GM12878 (cell line): ENCODE measurements at regions not wholly inside any gene's neighbourhood (a gene's known extent, or its start where the extent isn't known, plus 50 kb on each side); places are given as distances from the start of the nearest gene placed in this dataset.

ENCODE experiments used
- BACH1 ChIP-seq: fragments of 450-650 bp; IDR thresholded peaks from 2 replicates; pipeline ENCODE4 v1.6.1; 2017; ENCODE audit warnings: mild to moderate bottlenecking, borderline replicate concordance
- BRCA1 ChIP-seq: IDR thresholded peaks from 2 replicates; pipeline ENCODE4 v1.6.1; 2011; ENCODE audit warnings: low read depth, low read length, improper control_type of control experiment
- CBX3 ChIP-seq: fragments of 200-600 bp; sonication (generic); IDR thresholded peaks from 2 replicates; pipeline ENCODE4 v1.6.1; 2016; ENCODE audit warnings: low read depth, borderline replicate concordance
- CREM ChIP-seq: IDR thresholded peaks from 2 replicates; pipeline ENCODE4 v1.6.1; 2014; ENCODE audit warnings: antibody characterized with exemption, low read depth
- DPF2 ChIP-seq: fragments of 450-650 bp; IDR thresholded peaks from 2 replicates; pipeline ENCODE4 v1.6.1; 2017; ENCODE audit warnings: mild to moderate bottlenecking
- EZH2 ChIP-seq: IDR thresholded peaks from 2 replicates; pipeline ENCODE4 v1.6.1; 2012; ENCODE audit warnings: low read depth, mild to moderate bottlenecking, control low read depth, inconsistent platforms, low read length, borderline replicate concordance; ENCODE audit not compliant: control insufficient read depth
- HCFC1 ChIP-seq: fragments of 150-350 bp; IDR thresholded peaks from 2 replicates; pipeline ENCODE4 v1.6.1; 2014; ENCODE audit warnings: low read length
- JUND ChIP-seq: IDR thresholded peaks from 2 replicates; pipeline ENCODE4 v1.6.1; 2012; ENCODE audit warnings: low read depth, mild to moderate bottlenecking, low read length, improper control_type of control experiment, moderate library complexity
- MEF2B ChIP-seq: fragments of 450-650 bp; IDR thresholded peaks from 2 replicates; pipeline ENCODE4 v1.6.1; 2018; ENCODE audit warnings: mild to moderate bottlenecking, moderate library complexity; ENCODE audit not compliant: partially characterized antibody, poor library complexity, severe bottlenecking
- NFXL1 ChIP-seq: fragments of 450-650 bp; IDR thresholded peaks from 2 replicates; pipeline ENCODE4 v1.6.1; 2017; ENCODE audit warnings: antibody characterized with exemption, mild to moderate bottlenecking, borderline replicate concordance
- RCOR1 ChIP-seq: conservative IDR thresholded peaks from 2 replicates; pipeline ENCODE4 v1.6.1; 2012; ENCODE audit warnings: low read depth, low read length, improper control_type of control experiment
- SREBF2 ChIP-seq: IDR thresholded peaks from 2 replicates; pipeline ENCODE4 v1.6.1; 2012; ENCODE audit warnings: mild to moderate bottlenecking, low read length
- TCF3 ChIP-seq: IDR thresholded peaks from 2 replicates; pipeline ENCODE4 v1.6.1; 2012; ENCODE audit warnings: low read depth, mild to moderate bottlenecking, low read length, borderline replicate concordance; ENCODE audit not compliant: insufficient read depth
- YY1 ChIP-seq: IDR thresholded peaks from 2 replicates; pipeline ENCODE4 v1.6.1; 2011; ENCODE audit warnings: low read depth, mild to moderate bottlenecking, low read length
- ZNF217 ChIP-seq: fragments of 450-650 bp; IDR thresholded peaks from 2 replicates; pipeline ENCODE4 v1.6.1; 2017; ENCODE audit warnings: antibody characterized with exemption, mild to moderate bottlenecking
- ZZZ3 ChIP-seq: IDR thresholded peaks from 2 replicates; pipeline ENCODE4 v1.6.1; 2011; ENCODE audit warnings: low read depth; ENCODE audit not compliant: control insufficient read depth, insufficient read length
- TF ChIP-seq, protein P1 (sequence below): fragments of 450-650 bp; IDR thresholded peaks from 2 replicates; pipeline ENCODE4 v1.6.1; 2018; ENCODE audit warnings: mild to moderate bottlenecking, low read depth, moderate library complexity; ENCODE audit not compliant: partially characterized antibody
- TF ChIP-seq, protein P2 (sequence below): IDR thresholded peaks from 2 replicates; pipeline ENCODE4 v1.6.1; 2011; ENCODE audit warnings: mild to moderate bottlenecking, low read depth, low read length, moderate library complexity; ENCODE audit not compliant: insufficient replicate concordance
- TF ChIP-seq, protein P3 (sequence below): fragments of 450-650 bp; IDR thresholded peaks from 2 replicates; pipeline ENCODE4 v1.6.1; 2017; ENCODE audit warnings: mild to moderate bottlenecking, moderate library complexity
- TF ChIP-seq, protein P4 (sequence below): fragments of 450-650 bp; IDR thresholded peaks from 2 replicates; pipeline ENCODE4 v1.6.1; 2016; ENCODE audit warnings: mild to moderate bottlenecking

DNA sequence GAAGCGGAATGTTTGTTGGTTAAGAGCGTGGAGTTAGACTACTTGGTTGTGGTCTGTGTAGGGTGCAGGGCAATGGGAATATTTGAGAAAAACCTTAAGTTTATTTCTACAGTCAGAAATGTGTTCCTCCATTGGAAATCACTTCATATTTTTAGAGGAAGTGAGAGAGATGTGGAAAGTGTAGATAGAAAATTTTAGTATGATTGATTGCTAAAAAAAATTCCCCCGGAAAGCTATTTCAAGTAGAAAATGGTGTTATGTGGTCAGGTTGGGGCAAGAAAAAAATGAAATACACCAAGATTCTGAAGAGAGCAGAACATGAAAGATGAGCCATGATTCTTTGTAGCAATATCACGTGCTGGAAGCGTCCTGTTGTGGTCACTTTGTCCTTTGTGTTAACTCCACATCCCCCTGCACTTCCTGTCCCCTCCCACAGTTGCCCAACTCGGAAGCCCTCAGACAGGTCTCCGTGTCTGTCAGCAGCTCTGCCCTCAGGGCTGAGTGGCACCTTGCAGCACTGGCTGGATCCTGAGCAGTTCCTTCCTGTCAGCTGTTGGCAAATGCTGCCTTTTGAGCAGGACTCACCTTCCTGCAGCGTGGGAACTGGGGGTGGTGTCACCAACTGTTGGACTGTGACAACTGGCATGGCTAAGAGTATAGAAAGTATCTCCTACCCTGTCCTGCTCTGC, 137.5 kb upstream of the SLC24A3 start (continued):
- TF ChIP-seq, protein P1, sequence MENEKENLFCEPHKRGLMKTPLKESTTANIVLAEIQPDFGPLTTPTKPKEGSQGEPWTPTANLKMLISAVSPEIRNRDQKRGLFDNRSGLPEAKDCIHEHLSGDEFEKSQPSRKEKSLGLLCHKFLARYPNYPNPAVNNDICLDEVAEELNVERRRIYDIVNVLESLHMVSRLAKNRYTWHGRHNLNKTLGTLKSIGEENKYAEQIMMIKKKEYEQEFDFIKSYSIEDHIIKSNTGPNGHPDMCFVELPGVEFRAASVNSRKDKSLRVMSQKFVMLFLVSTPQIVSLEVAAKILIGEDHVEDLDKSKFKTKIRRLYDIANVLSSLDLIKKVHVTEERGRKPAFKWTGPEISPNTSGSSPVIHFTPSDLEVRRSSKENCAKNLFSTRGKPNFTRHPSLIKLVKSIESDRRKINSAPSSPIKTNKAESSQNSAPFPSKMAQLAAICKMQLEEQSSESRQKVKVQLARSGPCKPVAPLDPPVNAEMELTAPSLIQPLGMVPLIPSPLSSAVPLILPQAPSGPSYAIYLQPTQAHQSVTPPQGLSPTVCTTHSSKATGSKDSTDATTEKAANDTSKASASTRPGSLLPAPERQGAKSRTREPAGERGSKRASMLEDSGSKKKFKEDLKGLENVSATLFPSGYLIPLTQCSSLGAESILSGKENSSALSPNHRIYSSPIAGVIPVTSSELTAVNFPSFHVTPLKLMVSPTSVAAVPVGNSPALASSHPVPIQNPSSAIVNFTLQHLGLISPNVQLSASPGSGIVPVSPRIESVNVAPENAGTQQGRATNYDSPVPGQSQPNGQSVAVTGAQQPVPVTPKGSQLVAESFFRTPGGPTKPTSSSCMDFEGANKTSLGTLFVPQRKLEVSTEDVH = no peak
- TF ChIP-seq RCOR1 (no peak), CBX3 (no peak), JUND (no peak), HCFC1 (no peak), YY1 (no peak), DPF2 (peak; percentile 78), EZH2 (no peak), BRCA1 (no peak), TCF3 (0 out of 2 replicates have a peak, but pooled peaks have one; percentile 18), NFXL1 (no peak), CREM (peak; percentile 75), SREBF2 (no peak), ZNF217 (peak; percentile 53; the same call in 1 of the 2 replicates), BACH1 (no peak; the same call in 1 of the 2 replicates), MEF2B (peak; percentile 81), ZZZ3 (no peak)
- TF ChIP-seq, protein P2, sequence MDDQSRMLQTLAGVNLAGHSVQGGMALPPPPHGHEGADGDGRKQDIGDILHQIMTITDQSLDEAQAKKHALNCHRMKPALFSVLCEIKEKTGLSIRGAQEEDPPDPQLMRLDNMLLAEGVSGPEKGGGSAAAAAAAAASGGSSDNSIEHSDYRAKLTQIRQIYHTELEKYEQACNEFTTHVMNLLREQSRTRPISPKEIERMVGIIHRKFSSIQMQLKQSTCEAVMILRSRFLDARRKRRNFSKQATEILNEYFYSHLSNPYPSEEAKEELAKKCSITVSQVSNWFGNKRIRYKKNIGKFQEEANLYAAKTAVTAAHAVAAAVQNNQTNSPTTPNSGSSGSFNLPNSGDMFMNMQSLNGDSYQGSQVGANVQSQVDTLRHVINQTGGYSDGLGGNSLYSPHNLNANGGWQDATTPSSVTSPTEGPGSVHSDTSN = peak; percentile 73
- TF ChIP-seq, protein P3, sequence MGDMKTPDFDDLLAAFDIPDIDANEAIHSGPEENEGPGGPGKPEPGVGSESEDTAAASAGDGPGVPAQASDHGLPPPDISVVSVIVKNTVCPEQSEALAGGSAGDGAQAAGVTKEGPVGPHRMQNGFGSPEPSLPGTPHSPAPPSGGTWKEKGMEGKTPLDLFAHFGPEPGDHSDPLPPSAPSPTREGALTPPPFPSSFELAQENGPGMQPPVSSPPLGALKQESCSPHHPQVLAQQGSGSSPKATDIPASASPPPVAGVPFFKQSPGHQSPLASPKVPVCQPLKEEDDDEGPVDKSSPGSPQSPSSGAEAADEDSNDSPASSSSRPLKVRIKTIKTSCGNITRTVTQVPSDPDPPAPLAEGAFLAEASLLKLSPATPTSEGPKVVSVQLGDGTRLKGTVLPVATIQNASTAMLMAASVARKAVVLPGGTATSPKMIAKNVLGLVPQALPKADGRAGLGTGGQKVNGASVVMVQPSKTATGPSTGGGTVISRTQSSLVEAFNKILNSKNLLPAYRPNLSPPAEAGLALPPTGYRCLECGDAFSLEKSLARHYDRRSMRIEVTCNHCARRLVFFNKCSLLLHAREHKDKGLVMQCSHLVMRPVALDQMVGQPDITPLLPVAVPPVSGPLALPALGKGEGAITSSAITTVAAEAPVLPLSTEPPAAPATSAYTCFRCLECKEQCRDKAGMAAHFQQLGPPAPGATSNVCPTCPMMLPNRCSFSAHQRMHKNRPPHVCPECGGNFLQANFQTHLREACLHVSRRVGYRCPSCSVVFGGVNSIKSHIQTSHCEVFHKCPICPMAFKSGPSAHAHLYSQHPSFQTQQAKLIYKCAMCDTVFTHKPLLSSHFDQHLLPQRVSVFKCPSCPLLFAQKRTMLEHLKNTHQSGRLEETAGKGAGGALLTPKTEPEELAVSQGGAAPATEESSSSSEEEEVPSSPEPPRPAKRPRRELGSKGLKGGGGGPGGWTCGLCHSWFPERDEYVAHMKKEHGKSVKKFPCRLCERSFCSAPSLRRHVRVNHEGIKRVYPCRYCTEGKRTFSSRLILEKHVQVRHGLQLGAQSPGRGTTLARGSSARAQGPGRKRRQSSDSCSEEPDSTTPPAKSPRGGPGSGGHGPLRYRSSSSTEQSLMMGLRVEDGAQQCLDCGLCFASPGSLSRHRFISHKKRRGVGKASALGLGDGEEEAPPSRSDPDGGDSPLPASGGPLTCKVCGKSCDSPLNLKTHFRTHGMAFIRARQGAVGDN = 0 out of 2 replicates have a peak, but pooled peaks have one; percentile 22
- TF ChIP-seq, protein P4, sequence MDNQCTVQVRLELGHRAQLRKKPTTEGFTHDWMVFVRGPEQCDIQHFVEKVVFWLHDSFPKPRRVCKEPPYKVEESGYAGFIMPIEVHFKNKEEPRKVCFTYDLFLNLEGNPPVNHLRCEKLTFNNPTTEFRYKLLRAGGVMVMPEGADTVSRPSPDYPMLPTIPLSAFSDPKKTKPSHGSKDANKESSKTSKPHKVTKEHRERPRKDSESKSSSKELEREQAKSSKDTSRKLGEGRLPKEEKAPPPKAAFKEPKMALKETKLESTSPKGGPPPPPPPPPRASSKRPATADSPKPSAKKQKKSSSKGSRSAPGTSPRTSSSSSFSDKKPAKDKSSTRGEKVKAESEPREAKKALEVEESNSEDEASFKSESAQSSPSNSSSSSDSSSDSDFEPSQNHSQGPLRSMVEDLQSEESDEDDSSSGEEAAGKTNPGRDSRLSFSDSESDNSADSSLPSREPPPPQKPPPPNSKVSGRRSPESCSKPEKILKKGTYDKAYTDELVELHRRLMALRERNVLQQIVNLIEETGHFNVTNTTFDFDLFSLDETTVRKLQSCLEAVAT = 0 out of 2 replicates have a peak, but pooled peaks have one; percentile 45
